Dendritic cell treated with granulocyte-macrophage colony-stimulating factor and Interleukin-4, amounts not matched to agents 40 ng/mL and 50 ng/mL, for 4 days (primary cell): ENCODE measurements at regions not wholly inside any gene's neighbourhood (a gene's known extent, or its start where the extent isn't known, plus 50 kb on each side); places are given as distances from the start of the nearest gene placed in this dataset.

Experiments
- H3K27ac Mint-ChIP-seq: one replicate; pipeline ENCODE4 v1.8.0; 2022; ENCODE audit warnings: mild to moderate bottlenecking, mixed read lengths
- H3K27me3 Mint-ChIP-seq: one replicate; pipeline ENCODE4 v1.8.0; 2022; ENCODE audit warnings: mild to moderate bottlenecking, mixed read lengths
- H3K36me3 Mint-ChIP-seq: one replicate; pipeline ENCODE4 v1.8.0; 2022; ENCODE audit warnings: low read depth, mixed read lengths
- H3K4me1 Mint-ChIP-seq: one replicate; pipeline ENCODE4 v1.8.0; 2022; ENCODE audit warnings: low read depth, mixed read lengths
- H3K4me3 Mint-ChIP-seq: one replicate; pipeline ENCODE4 v1.8.0; 2022; ENCODE audit warnings: mild to moderate bottlenecking, moderate library complexity, mixed read lengths
- H3K9me3 Mint-ChIP-seq: one replicate; pipeline ENCODE4 v1.8.0; 2022; ENCODE audit warnings: mixed read lengths
- intact Hi-C: fragments of 100-400 bp; cut with micrococcal nuclease; formaldehyde crosslinking; loops from one replicate; pipeline ENCODE4 v1.15.0; 2022

DNA sequence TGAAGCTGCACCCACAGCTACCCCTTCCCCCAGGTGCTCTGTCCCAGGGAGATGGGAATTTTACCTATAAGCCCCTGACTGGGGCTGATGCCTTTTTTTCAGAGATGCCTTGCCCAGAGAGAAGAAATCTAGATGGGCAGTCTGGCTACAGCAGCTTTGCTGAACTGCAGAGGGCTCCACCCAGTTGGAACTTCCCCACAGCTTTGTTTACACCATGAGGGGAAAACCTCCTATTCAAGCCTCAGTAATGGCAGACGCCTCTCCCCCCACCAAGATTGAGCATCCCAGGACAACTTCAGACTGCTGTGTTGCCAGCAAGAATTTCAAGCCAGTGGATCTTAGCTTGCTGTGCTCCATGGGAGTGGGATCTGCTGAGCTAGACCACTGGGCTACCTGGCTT lies 122.6 kb upstream of the MOCS1 start:
- intact Hi-C loops, result no loop called here
- Mint-ChIP-seq H3K27ac (no peak overlapping the region), H3K9me3 (no peaks in the 10 kb centered on the region), H3K4me3 (no peak overlapping the region), H3K4me1 (no peaks in the 10 kb centered on the region), H3K36me3 (no peaks in the 10 kb centered on the region), H3K27me3 (no peaks in the 10 kb centered on the region)

DNA sequence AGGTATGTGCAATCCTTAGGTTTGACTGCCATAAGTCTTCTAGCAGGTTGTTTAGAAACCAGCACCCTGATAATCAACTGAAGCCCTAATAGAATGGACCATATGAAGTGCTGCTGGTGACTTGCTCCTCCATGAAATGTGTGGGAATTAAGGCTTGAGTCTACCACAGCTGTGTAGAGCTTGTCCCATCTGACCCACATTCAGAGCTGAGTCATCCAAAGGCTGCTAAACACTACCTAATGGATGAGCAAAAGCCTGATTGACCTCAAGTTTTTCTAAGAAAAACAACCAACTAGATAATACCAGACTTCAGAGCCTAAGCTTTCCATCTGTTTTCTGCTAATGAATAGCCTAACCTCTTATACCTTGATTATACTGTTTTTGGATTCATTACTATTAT lies 120.3 kb upstream of the MOCS1 start:
- no peak overlapping the region for H3K4me3 Mint-ChIP-seq
- H3K36me3 Mint-ChIP-seq, result no peaks in the 10 kb centered on the region
- H3K4me1 Mint-ChIP-seq, result no peaks in the 10 kb centered on the region
- H3K27me3 Mint-ChIP-seq, result no peaks in the 10 kb centered on the region
- intact Hi-C loops, result no loop called here
- H3K9me3 Mint-ChIP-seq, result no peaks in the 10 kb centered on the region
- H3K27ac Mint-ChIP-seq, result no peak overlapping the region

DNA sequence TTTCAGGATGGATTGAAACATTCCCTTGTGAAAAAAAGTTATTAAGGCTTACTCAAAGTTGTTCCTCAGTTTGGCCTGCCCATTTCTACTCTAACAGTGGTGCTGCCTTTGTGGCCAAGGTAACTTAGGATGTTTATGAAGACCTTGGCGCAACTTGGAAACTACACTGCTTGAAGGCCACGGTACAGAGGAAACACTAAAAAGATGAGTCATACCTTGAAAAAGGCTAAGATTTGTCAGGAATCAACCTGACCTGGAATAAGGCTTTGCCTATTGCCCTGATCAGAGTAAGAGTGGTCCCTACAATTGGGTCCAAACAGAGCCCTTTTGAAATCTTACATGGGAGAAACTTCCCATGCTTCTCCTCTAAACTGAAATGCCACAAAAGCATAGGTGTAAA lies 119.9 kb upstream of the MOCS1 start:
- H3K4me1 Mint-ChIP-seq, result no peaks in the 10 kb centered on the region
- no peaks in the 10 kb centered on the region for H3K27me3 Mint-ChIP-seq
- H3K4me3 Mint-ChIP-seq, result no peak overlapping the region
- no peaks in the 10 kb centered on the region for H3K9me3 Mint-ChIP-seq
- intact Hi-C loops, result no loop called here
- no peaks in the 10 kb centered on the region for H3K36me3 Mint-ChIP-seq
- H3K27ac Mint-ChIP-seq, result no peak overlapping the region

DNA sequence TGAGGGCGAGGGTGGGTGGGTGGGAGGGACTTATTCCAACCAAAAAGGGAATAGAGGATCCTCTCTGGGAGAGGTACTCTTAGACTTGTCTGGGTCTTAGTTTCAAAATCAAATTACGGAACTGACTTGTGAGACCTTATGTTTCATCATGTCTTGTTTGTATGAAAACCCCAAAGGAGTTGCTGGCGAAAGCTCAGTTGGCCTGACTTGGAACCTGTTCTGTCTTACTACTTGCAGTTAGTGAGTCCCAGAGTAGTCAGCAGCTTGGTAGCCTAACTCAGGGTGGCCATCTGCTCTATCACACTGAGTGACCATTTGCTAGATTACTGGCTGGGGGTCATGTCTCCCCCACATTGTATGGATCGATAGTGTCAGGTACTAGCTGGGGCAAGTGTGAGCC lies 114.9 kb upstream of the MOCS1 start:
- Mint-ChIP-seq H3K4me3 (no peak overlapping the region), H3K27me3 (no peaks in the 10 kb centered on the region), H3K27ac (no peak overlapping the region), H3K4me1 (no peaks in the 10 kb centered on the region), H3K9me3 (no peaks in the 10 kb centered on the region), H3K36me3 (no peaks in the 10 kb centered on the region)
- intact Hi-C loops, result no loop called here

DNA sequence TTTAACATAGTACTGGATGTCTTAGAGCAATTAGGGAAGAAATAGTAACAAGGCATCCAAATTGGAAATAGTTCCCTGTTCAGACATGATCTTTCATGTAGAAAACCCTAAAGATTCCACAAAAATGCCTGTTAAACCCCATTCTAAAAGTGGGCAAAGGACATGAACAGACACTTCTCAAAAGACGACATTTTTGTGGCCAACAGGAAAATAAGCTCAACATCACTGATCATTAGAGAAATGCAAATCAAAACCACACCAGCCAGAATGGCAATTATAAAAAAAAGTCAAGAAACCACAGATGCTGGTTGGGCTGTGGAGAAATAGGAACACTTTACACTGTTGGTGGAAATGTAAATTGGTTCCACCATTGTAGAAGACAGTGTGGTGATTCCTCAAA lies 109.9 kb upstream of the MOCS1 start:
- no peaks in the 10 kb centered on the region for H3K4me1 Mint-ChIP-seq
- H3K27ac Mint-ChIP-seq, result no peak overlapping the region
- H3K9me3 Mint-ChIP-seq, result no peaks in the 10 kb centered on the region
- peaks cover 1% of the 10 kb centered on the region for H3K27me3 Mint-ChIP-seq
- intact Hi-C loops, result no loop called here
- H3K36me3 Mint-ChIP-seq, result no peaks in the 10 kb centered on the region
- H3K4me3 Mint-ChIP-seq, result no peak overlapping the region

DNA sequence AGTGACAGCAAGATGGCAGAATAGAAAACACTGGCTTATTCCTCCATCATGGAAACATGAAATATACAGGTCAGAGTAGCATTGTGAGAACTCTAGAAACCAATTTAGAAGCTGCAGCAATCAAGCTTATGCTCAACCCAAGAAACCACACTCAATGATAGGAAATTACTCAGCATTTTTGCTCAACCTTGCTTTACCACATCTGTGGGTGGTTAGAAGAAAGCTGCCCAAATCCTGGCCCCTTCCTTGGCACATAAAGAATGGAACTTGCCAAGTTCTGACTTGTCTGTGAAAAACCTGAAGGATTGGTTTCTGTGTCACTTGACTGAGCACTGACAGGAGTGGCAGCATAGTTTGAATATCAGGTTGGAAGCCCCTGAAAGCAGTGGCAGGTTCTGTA lies 108.0 kb upstream of the MOCS1 start:
- no peak overlapping the region for H3K27ac Mint-ChIP-seq
- no peaks in the 10 kb centered on the region for H3K36me3 Mint-ChIP-seq
- H3K27me3 Mint-ChIP-seq, result peaks cover 1% of the 10 kb centered on the region
- no peaks in the 10 kb centered on the region for H3K4me1 Mint-ChIP-seq
- no peaks in the 10 kb centered on the region for H3K9me3 Mint-ChIP-seq
- no peak overlapping the region for H3K4me3 Mint-ChIP-seq
- intact Hi-C loops, result no loop called here

DNA sequence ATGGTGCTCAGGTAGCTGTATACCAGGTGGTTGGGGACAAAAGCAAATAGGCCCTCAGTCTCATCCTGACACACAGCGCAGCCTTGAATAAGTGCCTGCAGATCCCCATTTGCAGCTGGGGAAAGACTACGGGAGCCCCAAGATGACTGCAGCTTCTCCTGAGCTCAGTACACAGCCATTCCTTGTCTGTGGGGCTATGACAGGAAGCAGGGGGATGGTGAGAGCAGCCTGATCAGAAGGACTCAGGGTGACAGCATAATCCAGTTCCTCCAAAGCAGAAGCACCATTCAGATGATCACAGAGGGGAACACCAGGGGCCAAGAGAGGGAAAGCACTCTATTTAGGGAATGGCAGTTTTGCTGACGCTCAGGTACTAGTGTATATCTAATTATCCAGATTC lies 104.8 kb upstream of the MOCS1 start:
- Mint-ChIP-seq H3K9me3 (no peaks in the 10 kb centered on the region), H3K27ac (no peak overlapping the region), H3K36me3 (no peaks in the 10 kb centered on the region), H3K4me3 (no peak overlapping the region), H3K4me1 (no peaks in the 10 kb centered on the region), H3K27me3 (peaks cover 1% of the 10 kb centered on the region)
- intact Hi-C loops, result no loop called here

DNA sequence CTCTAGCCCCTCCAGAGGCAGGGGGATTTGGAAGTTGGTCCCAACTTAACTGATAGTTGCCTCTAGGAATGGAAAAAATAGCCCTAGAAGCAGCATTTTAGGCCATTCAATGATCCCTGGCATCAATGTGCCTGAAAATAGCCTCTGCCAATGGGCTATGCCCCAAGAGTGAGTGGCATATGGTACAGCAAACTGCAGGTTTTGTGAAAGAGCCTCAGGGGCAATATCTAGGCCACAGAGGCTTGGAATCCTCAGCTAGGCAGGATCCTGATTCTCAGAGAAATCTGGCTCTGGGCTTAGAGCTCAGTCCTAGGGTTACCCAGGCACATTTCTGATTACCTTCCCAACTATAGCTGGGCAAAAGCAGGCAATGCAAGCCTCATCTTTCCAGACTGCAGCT lies 104.4 kb upstream of the MOCS1 start:
- no peaks in the 10 kb centered on the region for H3K9me3 Mint-ChIP-seq
- no peak overlapping the region for H3K4me3 Mint-ChIP-seq
- intact Hi-C loops, result no loop called here
- H3K27ac Mint-ChIP-seq, result no peak overlapping the region
- no peaks in the 10 kb centered on the region for H3K36me3 Mint-ChIP-seq
- H3K27me3 Mint-ChIP-seq, result peaks cover 1% of the 10 kb centered on the region
- H3K4me1 Mint-ChIP-seq, result no peaks in the 10 kb centered on the region

DNA sequence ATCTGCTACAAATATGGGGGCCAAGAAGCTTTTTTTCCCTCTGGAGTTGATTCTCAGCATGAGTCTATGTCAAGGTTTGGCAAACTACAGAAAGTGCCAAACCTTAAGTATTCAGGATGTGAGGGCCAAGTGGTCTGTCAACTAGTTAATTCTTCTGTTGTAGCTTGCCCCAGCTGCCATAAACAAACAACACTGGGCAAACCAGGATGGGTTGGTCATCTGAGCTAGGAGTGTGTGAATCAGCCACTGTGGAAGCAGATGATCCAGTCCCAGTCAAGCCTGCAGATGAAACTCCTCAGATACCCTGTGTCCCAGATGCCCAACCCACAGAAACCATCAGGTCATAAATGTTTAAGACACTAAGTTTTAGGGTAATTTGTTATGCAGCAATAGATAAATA lies 103.0 kb upstream of the MOCS1 start:
- Mint-ChIP-seq H3K27me3 (peaks cover 1% of the 10 kb centered on the region), H3K27ac (no peak overlapping the region), H3K4me1 (no peaks in the 10 kb centered on the region), H3K36me3 (no peaks in the 10 kb centered on the region), H3K4me3 (no peak overlapping the region), H3K9me3 (no peaks in the 10 kb centered on the region)
- intact Hi-C loops, result no loop called here

DNA sequence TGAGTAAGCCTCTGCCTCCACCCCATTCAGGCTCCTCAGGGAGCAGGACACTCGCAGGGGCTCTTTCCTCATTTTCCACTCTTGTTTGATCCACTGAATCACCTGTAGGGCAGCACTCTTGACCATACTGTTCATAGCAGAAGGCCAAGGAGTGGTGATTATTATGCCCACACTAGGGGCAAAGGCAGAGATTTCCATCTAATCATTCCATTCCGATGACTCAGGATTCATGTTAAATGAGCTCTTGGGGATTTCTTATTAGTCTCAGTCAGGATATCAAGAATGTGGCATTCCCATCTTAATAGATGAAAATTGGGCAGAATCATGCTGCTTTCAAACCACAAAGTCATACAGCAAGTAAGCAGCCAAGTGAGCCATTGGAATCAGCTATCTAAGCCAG lies 101.9 kb upstream of the MOCS1 start:
- H3K9me3 Mint-ChIP-seq, result no peaks in the 10 kb centered on the region
- H3K4me3 Mint-ChIP-seq, result no peak overlapping the region
- intact Hi-C loops, result no loop called here
- no peak overlapping the region for H3K27ac Mint-ChIP-seq
- peaks cover under 1% of the 10 kb centered on the region for H3K27me3 Mint-ChIP-seq
- H3K4me1 Mint-ChIP-seq, result no peaks in the 10 kb centered on the region
- H3K36me3 Mint-ChIP-seq, result no peaks in the 10 kb centered on the region

DNA sequence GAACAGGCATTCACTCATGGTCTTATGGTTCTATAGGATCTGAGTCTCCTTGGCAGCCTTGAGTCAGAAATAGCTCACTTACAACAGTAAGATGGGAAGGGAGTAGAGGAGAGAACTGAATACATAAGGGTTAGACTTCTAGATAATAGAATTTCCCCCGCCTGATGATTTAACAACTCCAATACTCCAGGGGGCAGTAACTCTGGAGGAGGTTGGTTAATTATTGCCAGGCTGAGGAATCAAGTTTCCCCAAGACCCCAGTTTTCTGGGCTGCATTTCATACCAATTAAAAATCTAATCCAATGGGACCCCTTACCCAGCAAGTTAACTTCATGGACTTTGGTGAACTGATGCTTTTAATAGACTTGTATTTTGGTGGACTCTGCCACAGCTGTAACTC lies 94.2 kb upstream of the MOCS1 start:
- no peaks in the 10 kb centered on the region for H3K4me1 Mint-ChIP-seq
- H3K36me3 Mint-ChIP-seq, result no peaks in the 10 kb centered on the region
- no peaks in the 10 kb centered on the region for H3K27me3 Mint-ChIP-seq
- intact Hi-C loops, result no loop called here
- no peak overlapping the region for H3K27ac Mint-ChIP-seq
- H3K4me3 Mint-ChIP-seq, result no peak overlapping the region
- no peaks in the 10 kb centered on the region for H3K9me3 Mint-ChIP-seq

DNA sequence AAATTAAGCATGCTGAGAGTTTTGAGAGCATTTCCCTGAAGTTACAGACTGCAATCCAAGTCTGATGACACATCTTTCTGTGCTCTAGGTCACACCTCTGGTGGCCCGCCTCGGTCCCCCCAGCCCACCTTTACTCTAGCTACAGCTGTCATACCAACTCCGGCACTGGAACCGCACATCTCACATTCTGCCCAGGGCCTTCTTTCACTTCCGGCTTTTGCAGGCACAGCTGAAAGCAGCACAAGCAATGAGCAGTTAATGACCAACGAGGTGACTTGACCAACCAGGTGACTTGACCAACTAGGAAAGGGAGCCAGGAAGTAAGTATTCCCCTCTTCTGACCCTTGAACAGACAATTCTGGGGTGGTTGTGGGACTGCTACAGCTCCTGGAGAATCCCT lies 88.6 kb upstream of the MOCS1 start:
- Mint-ChIP-seq H3K4me1 (no peaks in the 10 kb centered on the region), H3K27ac (no peak overlapping the region), H3K27me3 (peaks cover 2% of the 10 kb centered on the region), H3K36me3 (no peaks in the 10 kb centered on the region), H3K9me3 (peaks cover 23% of the 10 kb centered on the region), H3K4me3 (no peak overlapping the region)
- intact Hi-C loops, result no loop called here

DNA sequence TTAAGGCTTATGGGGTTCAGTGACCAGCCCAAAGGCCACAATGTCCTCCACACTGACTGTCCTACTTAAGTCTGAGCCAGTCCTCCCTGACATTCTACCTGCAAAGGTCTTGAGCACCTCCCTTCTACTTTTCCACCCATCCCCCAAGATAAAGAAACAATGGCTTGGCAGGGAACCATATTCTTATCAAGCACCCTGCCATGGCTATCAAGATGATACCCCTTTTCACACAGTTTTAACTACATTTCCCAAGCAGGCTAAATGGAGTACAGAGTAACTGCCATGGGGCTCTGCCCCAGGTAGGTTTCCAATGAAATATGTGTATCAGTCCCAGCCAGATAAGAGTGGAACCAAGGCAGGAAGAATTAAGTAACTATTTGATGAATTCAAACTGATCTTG lies 85.9 kb upstream of the MOCS1 start:
- H3K4me1 Mint-ChIP-seq, result no peaks in the 10 kb centered on the region
- H3K36me3 Mint-ChIP-seq, result no peaks in the 10 kb centered on the region
- H3K27me3 Mint-ChIP-seq, result peaks cover 2% of the 10 kb centered on the region
- no peak overlapping the region for H3K4me3 Mint-ChIP-seq
- intact Hi-C loops, result no loop called here
- H3K27ac Mint-ChIP-seq, result no peak overlapping the region
- peaks cover 37% of the 10 kb centered on the region for H3K9me3 Mint-ChIP-seq

DNA sequence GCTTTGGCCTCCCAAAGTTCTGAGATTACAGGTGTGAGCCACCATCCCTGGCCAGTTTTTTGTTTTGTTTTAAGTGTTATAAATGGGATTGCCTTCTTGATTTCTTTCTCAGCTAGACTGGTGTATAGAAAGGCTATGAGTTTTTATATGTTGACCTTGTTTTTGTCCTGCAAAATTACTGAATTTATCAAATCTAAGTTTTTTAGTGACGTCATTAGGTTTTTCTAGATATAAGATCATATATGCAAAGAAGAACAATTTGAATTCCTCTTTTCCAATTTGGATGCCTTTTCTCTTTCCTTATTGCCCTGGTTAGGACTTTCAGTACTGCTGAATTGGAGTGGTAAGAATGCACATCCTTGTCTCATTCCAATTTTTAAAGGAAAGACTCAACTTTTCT lies 81.3 kb upstream of the MOCS1 start:
- Mint-ChIP-seq H3K4me1 (no peaks in the 10 kb centered on the region), H3K27me3 (no peaks in the 10 kb centered on the region), H3K36me3 (no peaks in the 10 kb centered on the region), H3K27ac (no peak overlapping the region), H3K9me3 (peaks cover 42% of the 10 kb centered on the region), H3K4me3 (no peak overlapping the region)
- intact Hi-C loops, result no loop called here

DNA sequence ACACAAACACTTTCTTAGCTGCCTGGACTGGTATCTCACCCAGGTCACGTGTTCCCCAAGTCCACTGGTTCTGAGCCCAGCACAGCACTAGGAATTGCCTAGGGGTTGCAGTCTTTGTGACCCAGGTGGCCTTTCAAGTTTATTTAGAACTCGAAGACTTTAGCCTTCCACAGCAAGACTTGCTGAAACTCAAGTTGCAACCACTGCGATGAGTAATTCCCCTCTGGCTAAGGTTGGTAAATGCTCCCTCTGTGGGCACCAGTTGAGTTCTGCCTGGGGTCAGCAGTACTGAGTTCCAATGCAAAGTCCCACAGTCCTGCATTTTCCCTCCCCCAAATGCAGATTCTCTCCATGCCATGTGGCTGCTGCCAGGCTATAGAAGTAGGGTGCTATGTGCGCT lies 77.6 kb upstream of the MOCS1 start:
- H3K9me3 Mint-ChIP-seq, result peaks cover 9% of the 10 kb centered on the region
- H3K4me1 Mint-ChIP-seq, result no peaks in the 10 kb centered on the region
- intact Hi-C loops, result no loop called here
- H3K27me3 Mint-ChIP-seq, result no peaks in the 10 kb centered on the region
- no peaks in the 10 kb centered on the region for H3K36me3 Mint-ChIP-seq
- H3K27ac Mint-ChIP-seq, result no peak overlapping the region
- no peak overlapping the region for H3K4me3 Mint-ChIP-seq
